Adrenal gland (tissue), 5 donors: ENCODE measurements at regions not wholly inside any gene's neighbourhood (a gene's known extent, or its start where the extent isn't known, plus 50 kb on each side); places are given as distances from the start of the nearest gene placed in this dataset.

Source experiments
- POLR2A ChIP-seq, 2 donors: fragments of 450-650 bp; IDR thresholded peaks; one replicate each; pipeline ENCODE4 v1.6.1; 2017; ENCODE audit warnings: antibody characterized with exemption in 2 of 2, mild to moderate bottlenecking in 2 of 2, moderate library complexity in 1 of 2
- TF ChIP-seq, protein P1 (sequence below), 6 experiments: fragments of 450-650 bp in 4 of 6; fragments of 200-600 bp in 2 of 6; sonication (generic) in 1 of 6; IDR thresholded peaks; 1 replicate in 5 of 6; 2 replicates in 1 of 6; pipeline versions ENCODE4 v1.5.1 to v1.8.0; 2016 to 2021; ENCODE audit warnings: antibody characterized with exemption in 6 of 6, mild to moderate bottlenecking in 2 of 6, moderate library complexity in 1 of 6
- donor health status: DM: no; HTN: no; CAD: no.

DNA sequence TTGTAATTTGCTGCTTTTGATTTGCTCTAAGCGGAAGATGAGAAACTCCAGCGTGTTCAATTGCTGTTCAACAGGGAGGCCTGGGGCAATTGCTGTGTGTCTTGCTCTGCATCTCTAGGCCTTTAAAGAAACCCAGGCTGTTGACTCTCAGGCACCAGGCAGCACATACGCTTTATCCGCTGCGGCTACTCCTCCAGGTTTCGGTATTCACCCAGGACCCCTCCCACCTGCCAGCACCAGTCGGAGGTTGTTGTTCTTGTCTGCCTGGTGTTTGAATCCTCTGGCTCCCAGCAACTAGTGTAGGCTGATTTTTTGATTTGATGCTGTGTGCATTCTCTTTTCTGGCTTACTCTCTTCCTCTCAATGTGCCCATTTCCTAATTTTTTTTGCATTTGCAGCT lies 383.1 kb downstream of the TSN start:
- TF ChIP-seq, protein P1, sequence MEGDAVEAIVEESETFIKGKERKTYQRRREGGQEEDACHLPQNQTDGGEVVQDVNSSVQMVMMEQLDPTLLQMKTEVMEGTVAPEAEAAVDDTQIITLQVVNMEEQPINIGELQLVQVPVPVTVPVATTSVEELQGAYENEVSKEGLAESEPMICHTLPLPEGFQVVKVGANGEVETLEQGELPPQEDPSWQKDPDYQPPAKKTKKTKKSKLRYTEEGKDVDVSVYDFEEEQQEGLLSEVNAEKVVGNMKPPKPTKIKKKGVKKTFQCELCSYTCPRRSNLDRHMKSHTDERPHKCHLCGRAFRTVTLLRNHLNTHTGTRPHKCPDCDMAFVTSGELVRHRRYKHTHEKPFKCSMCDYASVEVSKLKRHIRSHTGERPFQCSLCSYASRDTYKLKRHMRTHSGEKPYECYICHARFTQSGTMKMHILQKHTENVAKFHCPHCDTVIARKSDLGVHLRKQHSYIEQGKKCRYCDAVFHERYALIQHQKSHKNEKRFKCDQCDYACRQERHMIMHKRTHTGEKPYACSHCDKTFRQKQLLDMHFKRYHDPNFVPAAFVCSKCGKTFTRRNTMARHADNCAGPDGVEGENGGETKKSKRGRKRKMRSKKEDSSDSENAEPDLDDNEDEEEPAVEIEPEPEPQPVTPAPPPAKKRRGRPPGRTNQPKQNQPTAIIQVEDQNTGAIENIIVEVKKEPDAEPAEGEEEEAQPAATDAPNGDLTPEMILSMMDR (IDR thresholded peaks at IDR 0.05), result no peak
- TF ChIP-seq POLR2A (IDR thresholded peaks at IDR 0.05), result no peak
